HEK293 (cell line): ENCODE measurements at regions not wholly inside any gene's neighbourhood (a gene's known extent, or its start where the extent isn't known, plus 50 kb on each side); places are given as distances from the start of the nearest gene placed in this dataset.

Source experiments
- CTCF ChIA-PET: fragments of 350-600 bp; formaldehyde crosslinking; extraction: SDS; loops from one replicate; lab custom pipeline; 2021; ENCODE audit warnings: antibody characterized with exemption; lab: Yijun Ruan, JAX
- POLR2A ChIA-PET: fragments of 300-600 bp; formaldehyde crosslinking; extraction: SDS; loops from one replicate; lab custom pipeline; 2020; ENCODE audit warnings: antibody characterized with exemption, inconsistent platforms; lab: Yijun Ruan, JAX
- H3K27ac ChIP-seq: fragments of 200-500 bp; sonication (Bioruptor generic); 2 replicates; pipeline ENCODE4 v1.5.1; 2014; ENCODE audit warnings: low read depth, low read length, control low read depth, inconsistent platforms; ENCODE audit errors: extremely low read depth
- H3K36me3 ChIP-seq, 2 experiments: fragments of 200-500 bp in 1 of 2; sonication (Bioruptor generic) in 1 of 2; 1 replicate in 1 of 2; 2 replicates in 1 of 2; pipeline ENCODE4 v1.5.1; 2014 to 2017; ENCODE audit warnings: inconsistent platforms in 2 of 2, low read length in 2 of 2; ENCODE audit not compliant: control insufficient read depth in 2 of 2, insufficient read depth in 1 of 2
- H3K4me1 ChIP-seq: fragments of 200-500 bp; sonication (Bioruptor generic); 2 replicates; pipeline ENCODE4 v1.5.1; 2014; ENCODE audit warnings: mild to moderate bottlenecking, low read length, inconsistent platforms; ENCODE audit not compliant: control insufficient read depth, insufficient read depth
- H3K4me3 ChIP-seq: 2 replicates; pipeline ENCODE4 v1.5.1; 2011; ENCODE audit warnings: low read depth, mild to moderate bottlenecking, control low read depth, low read length, moderate library complexity
- H3K9me3 ChIP-seq: fragments of 200-500 bp; sonication (Bioruptor generic); 2 replicates; pipeline ENCODE4 v1.5.1; 2014; ENCODE audit warnings: low read depth, low read length, inconsistent platforms; ENCODE audit not compliant: control insufficient read depth, insufficient read depth
- KLF9 ChIP-seq: fragments of 450-650 bp; formaldehyde crosslinking; IDR thresholded peaks from 2 replicates; pipeline ENCODE4 v1.5.1; 2016; ENCODE audit warnings: missing biosample characterization, missing genetic modification characterization, low read depth
- SETDB1 ChIP-seq: IDR thresholded peaks from one replicate; pipeline ENCODE4 v1.6.1; 2017; ENCODE audit warnings: mild to moderate bottlenecking, low read length, moderate library complexity, mixed read lengths; ENCODE audit not compliant: insufficient read length
- TCF7L2 ChIP-seq: IDR thresholded peaks from 2 replicates; pipeline ENCODE4 v1.6.1; 2011; ENCODE audit warnings: low read depth, mild to moderate bottlenecking, inconsistent platforms, low read length, moderate library complexity, borderline replicate concordance
- ZBTB21 ChIP-seq: fragments of 450-650 bp; formaldehyde crosslinking; IDR thresholded peaks from 2 replicates; pipeline ENCODE4 v1.5.1; 2017; ENCODE audit warnings: missing biosample characterization, missing genetic modification characterization
- ZFP37 ChIP-seq: fragments of 450-650 bp; formaldehyde crosslinking; IDR thresholded peaks from 2 replicates; pipeline ENCODE4 v1.5.1; 2016; ENCODE audit warnings: missing biosample characterization, missing genetic modification characterization
- ZNF2 ChIP-seq: fragments of 450-650 bp; formaldehyde crosslinking; IDR thresholded peaks from 2 replicates; pipeline ENCODE4 v1.5.1; 2016; ENCODE audit warnings: missing biosample characterization, missing genetic modification characterization
- ZNF354C ChIP-seq: fragments of 450-650 bp; formaldehyde crosslinking; IDR thresholded peaks from 2 replicates; pipeline ENCODE4 v1.5.1; 2016; ENCODE audit warnings: missing biosample characterization, missing genetic modification characterization, low read depth, borderline replicate concordance
- ZNF37A ChIP-seq: fragments of 450-650 bp; IDR thresholded peaks from 2 replicates; pipeline ENCODE4 v1.5.1; 2018; ENCODE audit warnings: missing biosample characterization, missing genetic modification characterization
- ZNF501 ChIP-seq: fragments of 450-650 bp; formaldehyde crosslinking; IDR thresholded peaks from 2 replicates; pipeline ENCODE4 v1.5.1; 2016; ENCODE audit warnings: missing biosample characterization, missing genetic modification characterization
- ZNF529 ChIP-seq: fragments of 450-650 bp; formaldehyde crosslinking; IDR thresholded peaks from 2 replicates; pipeline ENCODE4 v1.5.1; 2017; ENCODE audit warnings: missing genetic modification characterization, missing biosample characterization; ENCODE audit not compliant: insufficient replicate concordance
- ZNF555 ChIP-seq: fragments of 450-650 bp; formaldehyde crosslinking; conservative IDR thresholded peaks from 2 replicates; pipeline ENCODE4 v1.5.1; 2017; ENCODE audit warnings: missing biosample characterization, mild to moderate bottlenecking, missing genetic modification characterization, inconsistent platforms
- ZNF654 ChIP-seq: fragments of 450-650 bp; formaldehyde crosslinking; IDR thresholded peaks from 2 replicates; pipeline ENCODE4 v1.5.1; 2016; ENCODE audit warnings: low read depth, missing biosample characterization, missing genetic modification characterization
- ZNF670 ChIP-seq: fragments of 450-650 bp; formaldehyde crosslinking; IDR thresholded peaks from 2 replicates; pipeline ENCODE4 v1.5.1; 2016; ENCODE audit warnings: missing biosample characterization, missing genetic modification characterization, low read depth
- ZNF677 ChIP-seq: fragments of 450-650 bp; IDR thresholded peaks from 2 replicates; pipeline ENCODE4 v1.5.0; 2018; ENCODE audit warnings: missing biosample characterization, mild to moderate bottlenecking, missing genetic modification characterization, moderate library complexity
- ZNF776 ChIP-seq: fragments of 450-650 bp; formaldehyde crosslinking; IDR thresholded peaks from 2 replicates; pipeline ENCODE4 v1.5.0; 2017; ENCODE audit warnings: missing biosample characterization, missing genetic modification characterization, borderline replicate concordance
- ZNF843 ChIP-seq: fragments of 450-650 bp; formaldehyde crosslinking; IDR thresholded peaks from 2 replicates; pipeline ENCODE4 v1.5.1; 2016; ENCODE audit warnings: missing biosample characterization, missing genetic modification characterization
- TF ChIP-seq, protein P1 (sequence below): fragments of 450-650 bp; formaldehyde crosslinking; IDR thresholded peaks from 2 replicates; pipeline ENCODE4 v1.5.1; 2016; ENCODE audit warnings: missing biosample characterization, missing genetic modification characterization
- TF ChIP-seq, protein P2 (sequence below): fragments of 450-650 bp; IDR thresholded peaks from 2 replicates; pipeline ENCODE4 v1.5.1; 2018; ENCODE audit warnings: missing biosample characterization, missing genetic modification characterization
- TF ChIP-seq, protein P3 (sequence below): fragments of 450-650 bp; formaldehyde crosslinking; IDR thresholded peaks from 2 replicates; pipeline ENCODE4 v1.5.1; 2017; ENCODE audit warnings: missing biosample characterization, missing genetic modification characterization
- TF ChIP-seq, protein P4 (sequence below): fragments of 450-650 bp; formaldehyde crosslinking; IDR thresholded peaks from 2 replicates; pipeline ENCODE4 v1.5.1; 2016; ENCODE audit warnings: missing biosample characterization, missing genetic modification characterization
- TF ChIP-seq, protein P5 (sequence below): fragments of 450-650 bp; formaldehyde crosslinking; IDR thresholded peaks from 2 replicates; pipeline ENCODE4 v1.5.1; 2016; ENCODE audit warnings: missing biosample characterization, missing genetic modification characterization
- TF ChIP-seq, protein P6 (sequence below): fragments of 450-650 bp; formaldehyde crosslinking; IDR thresholded peaks from 2 replicates; pipeline ENCODE4 v1.5.1; 2016; ENCODE audit warnings: missing biosample characterization, missing genetic modification characterization, low read depth
- TF ChIP-seq, protein P7 (sequence below): fragments of 450-650 bp; formaldehyde crosslinking; conservative IDR thresholded peaks from 2 replicates; pipeline ENCODE4 v1.5.1; 2016; ENCODE audit warnings: low read depth, missing biosample characterization, missing genetic modification characterization

DNA sequence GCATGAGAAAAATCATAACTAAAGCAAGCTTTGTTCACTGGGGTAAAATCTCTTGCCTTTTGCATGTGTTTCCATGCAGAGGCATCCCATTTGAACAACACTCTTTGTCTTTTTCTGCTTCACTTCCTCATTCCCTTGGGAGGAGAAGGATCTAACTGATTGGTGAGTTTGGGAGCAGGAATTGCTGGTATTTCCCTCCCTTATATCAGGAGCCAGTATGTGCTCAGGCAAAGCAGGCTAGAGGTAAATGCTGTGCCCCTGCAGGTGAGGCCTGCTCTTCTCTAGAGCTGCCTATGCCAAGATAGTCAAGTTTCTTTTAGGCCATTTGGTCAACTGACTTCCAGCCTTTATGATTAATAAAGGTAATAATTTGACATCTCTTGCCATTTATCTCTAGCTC, 179.9 kb downstream of the COX7C start (continued):
- TF ChIP-seq, protein P1, sequence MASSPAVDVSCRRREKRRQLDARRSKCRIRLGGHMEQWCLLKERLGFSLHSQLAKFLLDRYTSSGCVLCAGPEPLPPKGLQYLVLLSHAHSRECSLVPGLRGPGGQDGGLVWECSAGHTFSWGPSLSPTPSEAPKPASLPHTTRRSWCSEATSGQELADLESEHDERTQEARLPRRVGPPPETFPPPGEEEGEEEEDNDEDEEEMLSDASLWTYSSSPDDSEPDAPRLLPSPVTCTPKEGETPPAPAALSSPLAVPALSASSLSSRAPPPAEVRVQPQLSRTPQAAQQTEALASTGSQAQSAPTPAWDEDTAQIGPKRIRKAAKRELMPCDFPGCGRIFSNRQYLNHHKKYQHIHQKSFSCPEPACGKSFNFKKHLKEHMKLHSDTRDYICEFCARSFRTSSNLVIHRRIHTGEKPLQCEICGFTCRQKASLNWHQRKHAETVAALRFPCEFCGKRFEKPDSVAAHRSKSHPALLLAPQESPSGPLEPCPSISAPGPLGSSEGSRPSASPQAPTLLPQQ (tag by site-specific recombination) = no peak
- TF ChIP-seq ZNF354C (tag by site-specific recombination) = no peak
- TF ChIP-seq ZNF776 (tag by site-specific recombination) = no peak
- TF ChIP-seq, protein P2, sequence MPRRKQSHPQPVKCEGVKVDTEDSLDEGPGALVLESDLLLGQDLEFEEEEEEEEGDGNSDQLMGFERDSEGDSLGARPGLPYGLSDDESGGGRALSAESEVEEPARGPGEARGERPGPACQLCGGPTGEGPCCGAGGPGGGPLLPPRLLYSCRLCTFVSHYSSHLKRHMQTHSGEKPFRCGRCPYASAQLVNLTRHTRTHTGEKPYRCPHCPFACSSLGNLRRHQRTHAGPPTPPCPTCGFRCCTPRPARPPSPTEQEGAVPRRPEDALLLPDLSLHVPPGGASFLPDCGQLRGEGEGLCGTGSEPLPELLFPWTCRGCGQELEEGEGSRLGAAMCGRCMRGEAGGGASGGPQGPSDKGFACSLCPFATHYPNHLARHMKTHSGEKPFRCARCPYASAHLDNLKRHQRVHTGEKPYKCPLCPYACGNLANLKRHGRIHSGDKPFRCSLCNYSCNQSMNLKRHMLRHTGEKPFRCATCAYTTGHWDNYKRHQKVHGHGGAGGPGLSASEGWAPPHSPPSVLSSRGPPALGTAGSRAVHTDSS = no peak
- TF ChIP-seq, protein P3, sequence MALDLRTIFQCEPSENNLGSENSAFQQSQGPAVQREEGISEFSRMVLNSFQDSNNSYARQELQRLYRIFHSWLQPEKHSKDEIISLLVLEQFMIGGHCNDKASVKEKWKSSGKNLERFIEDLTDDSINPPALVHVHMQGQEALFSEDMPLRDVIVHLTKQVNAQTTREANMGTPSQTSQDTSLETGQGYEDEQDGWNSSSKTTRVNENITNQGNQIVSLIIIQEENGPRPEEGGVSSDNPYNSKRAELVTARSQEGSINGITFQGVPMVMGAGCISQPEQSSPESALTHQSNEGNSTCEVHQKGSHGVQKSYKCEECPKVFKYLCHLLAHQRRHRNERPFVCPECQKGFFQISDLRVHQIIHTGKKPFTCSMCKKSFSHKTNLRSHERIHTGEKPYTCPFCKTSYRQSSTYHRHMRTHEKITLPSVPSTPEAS = no peak

DNA sequence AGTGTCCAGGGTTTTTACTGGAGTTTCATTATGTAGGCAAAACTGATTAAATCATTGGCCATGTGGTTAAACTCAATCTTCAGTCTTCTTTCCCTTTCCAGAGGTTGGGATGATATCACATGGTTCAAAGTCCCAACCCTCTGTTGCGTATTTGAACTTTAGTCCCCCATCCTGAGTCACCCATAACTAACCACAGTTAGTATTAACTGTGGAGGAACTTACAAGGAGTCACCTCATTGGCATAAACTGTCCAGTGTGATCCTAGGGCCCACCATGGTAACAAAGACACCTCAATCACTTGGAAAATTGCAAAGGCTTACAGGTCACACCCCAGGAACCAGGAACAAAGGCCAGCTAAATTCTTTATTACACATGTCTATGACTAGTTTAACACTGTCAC, 188.5 kb downstream of the COX7C start:
- H3K4me3 ChIP-seq = no peak overlapping the region
- no peak overlapping the region for H3K27ac ChIP-seq
- no peaks in the 10 kb centered on the region for H3K4me1 ChIP-seq
- POLR2A ChIA-PET = no interaction called here
- no peaks in the 10 kb centered on the region for H3K9me3 ChIP-seq
- CTCF ChIA-PET = no interaction called here
- H3K36me3 ChIP-seq = no peaks in the 10 kb centered on the region
- TF ChIP-seq KLF9 (tag by site-specific recombination) = no peak
- no peak for TF ChIP-seq SETDB1
- no peak for TF ChIP-seq ZNF677 (tag by site-specific recombination)
- TF ChIP-seq, protein P4, sequence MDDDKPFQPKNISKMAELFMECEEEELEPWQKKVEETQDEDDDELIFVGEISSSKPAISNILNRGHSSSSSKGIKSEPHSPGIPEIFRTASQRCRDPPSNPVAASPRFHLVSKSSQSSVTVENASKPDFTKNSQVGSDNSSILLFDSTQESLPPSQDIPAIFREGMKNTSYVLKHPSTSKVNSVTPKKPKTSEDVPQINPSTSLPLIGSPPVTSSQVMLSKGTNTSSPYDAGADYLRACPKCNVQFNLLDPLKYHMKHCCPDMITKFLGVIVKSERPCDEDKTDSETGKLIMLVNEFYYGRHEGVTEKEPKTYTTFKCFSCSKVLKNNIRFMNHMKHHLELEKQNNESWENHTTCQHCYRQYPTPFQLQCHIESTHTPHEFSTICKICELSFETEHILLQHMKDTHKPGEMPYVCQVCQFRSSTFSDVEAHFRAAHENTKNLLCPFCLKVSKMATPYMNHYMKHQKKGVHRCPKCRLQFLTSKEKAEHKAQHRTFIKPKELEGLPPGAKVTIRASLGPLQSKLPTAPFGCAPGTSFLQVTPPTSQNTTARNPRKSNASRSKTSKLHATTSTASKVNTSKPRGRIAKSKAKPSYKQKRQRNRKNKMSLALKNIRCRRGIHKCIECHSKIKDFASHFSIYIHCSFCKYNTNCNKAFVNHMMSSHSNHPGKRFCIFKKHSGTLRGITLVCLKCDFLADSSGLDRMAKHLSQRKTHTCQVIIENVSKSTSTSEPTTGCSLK (tag by site-specific recombination) = no peak
- TF ChIP-seq ZNF555 (tag by site-specific recombination) = no peak
- TF ChIP-seq ZNF501 (tag by site-specific recombination) = no peak
- no peak for TF ChIP-seq ZNF529
- TF ChIP-seq, protein P5, sequence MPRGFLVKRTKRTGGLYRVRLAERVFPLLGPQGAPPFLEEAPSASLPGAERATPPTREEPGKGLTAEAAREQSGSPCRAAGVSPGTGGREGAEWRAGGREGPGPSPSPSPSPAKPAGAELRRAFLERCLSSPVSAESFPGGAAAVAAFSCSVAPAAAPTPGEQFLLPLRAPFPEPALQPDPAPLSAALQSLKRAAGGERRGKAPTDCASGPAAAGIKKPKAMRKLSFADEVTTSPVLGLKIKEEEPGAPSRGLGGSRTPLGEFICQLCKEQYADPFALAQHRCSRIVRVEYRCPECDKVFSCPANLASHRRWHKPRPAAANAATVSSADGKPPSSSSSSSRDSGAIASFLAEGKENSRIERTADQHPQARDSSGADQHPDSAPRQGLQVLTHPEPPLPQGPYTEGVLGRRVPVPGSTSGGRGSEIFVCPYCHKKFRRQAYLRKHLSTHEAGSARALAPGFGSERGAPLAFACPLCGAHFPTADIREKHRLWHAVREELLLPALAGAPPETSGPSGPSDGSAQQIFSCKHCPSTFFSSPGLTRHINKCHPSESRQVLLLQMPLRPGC (tag by site-specific recombination) = no peak
- TF ChIP-seq ZNF654 (tag by site-specific recombination) = no peak
- no peak for TF ChIP-seq ZNF843 (tag by site-specific recombination)
- TF ChIP-seq ZBTB21 = no peak
- no peak for TF ChIP-seq ZFP37 (tag by site-specific recombination)
- no peak for TF ChIP-seq ZNF2
- TF ChIP-seq TCF7L2 = no peak
- TF ChIP-seq, protein P6, sequence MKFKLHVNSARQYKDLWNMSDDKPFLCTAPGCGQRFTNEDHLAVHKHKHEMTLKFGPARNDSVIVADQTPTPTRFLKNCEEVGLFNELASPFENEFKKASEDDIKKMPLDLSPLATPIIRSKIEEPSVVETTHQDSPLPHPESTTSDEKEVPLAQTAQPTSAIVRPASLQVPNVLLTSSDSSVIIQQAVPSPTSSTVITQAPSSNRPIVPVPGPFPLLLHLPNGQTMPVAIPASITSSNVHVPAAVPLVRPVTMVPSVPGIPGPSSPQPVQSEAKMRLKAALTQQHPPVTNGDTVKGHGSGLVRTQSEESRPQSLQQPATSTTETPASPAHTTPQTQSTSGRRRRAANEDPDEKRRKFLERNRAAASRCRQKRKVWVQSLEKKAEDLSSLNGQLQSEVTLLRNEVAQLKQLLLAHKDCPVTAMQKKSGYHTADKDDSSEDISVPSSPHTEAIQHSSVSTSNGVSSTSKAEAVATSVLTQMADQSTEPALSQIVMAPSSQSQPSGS (tag by site-specific recombination) = no peak
- no peak for TF ChIP-seq ZNF37A (tag by site-specific recombination)
- TF ChIP-seq, protein P7, sequence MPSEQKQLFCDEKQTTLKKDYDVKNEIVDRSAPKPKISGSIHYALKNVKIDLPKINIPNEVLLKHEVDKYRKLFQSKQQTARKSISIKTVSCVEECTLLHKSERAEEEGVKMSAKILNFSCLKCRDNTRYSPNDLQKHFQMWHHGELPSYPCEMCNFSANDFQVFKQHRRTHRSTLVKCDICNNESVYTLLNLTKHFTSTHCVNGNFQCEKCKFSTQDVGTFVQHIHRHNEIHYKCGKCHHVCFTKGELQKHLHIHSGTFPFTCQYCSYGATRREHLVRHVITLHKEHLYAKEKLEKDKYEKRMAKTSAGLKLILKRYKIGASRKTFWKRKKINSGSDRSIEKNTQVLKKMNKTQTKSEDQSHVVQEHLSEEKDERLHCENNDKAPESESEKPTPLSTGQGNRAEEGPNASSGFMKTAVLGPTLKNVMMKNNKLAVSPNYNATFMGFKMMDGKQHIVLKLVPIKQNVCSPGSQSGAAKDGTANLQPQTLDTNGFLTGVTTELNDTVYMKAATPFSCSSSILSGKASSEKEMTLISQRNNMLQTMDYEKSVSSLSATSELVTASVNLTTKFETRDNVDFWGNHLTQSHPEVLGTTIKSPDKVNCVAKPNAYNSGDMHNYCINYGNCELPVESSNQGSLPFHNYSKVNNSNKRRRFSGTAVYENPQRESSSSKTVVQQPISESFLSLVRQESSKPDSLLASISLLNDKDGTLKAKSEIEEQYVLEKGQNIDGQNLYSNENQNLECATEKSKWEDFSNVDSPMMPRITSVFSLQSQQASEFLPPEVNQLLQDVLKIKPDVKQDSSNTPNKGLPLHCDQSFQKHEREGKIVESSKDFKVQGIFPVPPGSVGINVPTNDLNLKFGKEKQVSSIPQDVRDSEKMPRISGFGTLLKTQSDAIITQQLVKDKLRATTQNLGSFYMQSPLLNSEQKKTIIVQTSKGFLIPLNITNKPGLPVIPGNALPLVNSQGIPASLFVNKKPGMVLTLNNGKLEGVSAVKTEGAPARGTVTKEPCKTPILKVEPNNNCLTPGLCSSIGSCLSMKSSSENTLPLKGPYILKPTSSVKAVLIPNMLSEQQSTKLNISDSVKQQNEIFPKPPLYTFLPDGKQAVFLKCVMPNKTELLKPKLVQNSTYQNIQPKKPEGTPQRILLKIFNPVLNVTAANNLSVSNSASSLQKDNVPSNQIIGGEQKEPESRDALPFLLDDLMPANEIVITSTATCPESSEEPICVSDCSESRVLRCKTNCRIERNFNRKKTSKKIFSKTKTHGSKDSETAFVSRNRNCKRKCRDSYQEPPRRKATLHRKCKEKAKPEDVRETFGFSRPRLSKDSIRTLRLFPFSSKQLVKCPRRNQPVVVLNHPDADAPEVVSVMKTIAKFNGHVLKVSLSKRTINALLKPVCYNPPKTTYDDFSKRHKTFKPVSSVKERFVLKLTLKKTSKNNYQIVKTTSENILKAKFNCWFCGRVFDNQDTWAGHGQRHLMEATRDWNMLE = no peak
- TF ChIP-seq ZNF670 = no peak
